Lower leg skin (tissue), 3 donors: ENCODE measurements at regions not wholly inside any gene's neighbourhood (a gene's known extent, or its start where the extent isn't known, plus 50 kb on each side); places are given as distances from the start of the nearest gene placed in this dataset.

ENCODE experiments used
- POLR2A ChIP-seq, 2 donors: fragments of 450-650 bp; IDR thresholded peaks; one replicate each; pipeline ENCODE4 v1.6.1; 2016 to 2017; ENCODE audit warnings: antibody characterized with exemption in 2 of 2, mild to moderate bottlenecking in 1 of 2, moderate library complexity in 1 of 2
- TF ChIP-seq, protein P1 (sequence below), 3 donors: fragments of 450-650 bp; IDR thresholded peaks; one replicate each; pipeline ENCODE4 v1.5.1; 2016; ENCODE audit warnings: antibody characterized with exemption in 3 of 3, mild to moderate bottlenecking in 3 of 3, moderate library complexity in 2 of 3

DNA sequence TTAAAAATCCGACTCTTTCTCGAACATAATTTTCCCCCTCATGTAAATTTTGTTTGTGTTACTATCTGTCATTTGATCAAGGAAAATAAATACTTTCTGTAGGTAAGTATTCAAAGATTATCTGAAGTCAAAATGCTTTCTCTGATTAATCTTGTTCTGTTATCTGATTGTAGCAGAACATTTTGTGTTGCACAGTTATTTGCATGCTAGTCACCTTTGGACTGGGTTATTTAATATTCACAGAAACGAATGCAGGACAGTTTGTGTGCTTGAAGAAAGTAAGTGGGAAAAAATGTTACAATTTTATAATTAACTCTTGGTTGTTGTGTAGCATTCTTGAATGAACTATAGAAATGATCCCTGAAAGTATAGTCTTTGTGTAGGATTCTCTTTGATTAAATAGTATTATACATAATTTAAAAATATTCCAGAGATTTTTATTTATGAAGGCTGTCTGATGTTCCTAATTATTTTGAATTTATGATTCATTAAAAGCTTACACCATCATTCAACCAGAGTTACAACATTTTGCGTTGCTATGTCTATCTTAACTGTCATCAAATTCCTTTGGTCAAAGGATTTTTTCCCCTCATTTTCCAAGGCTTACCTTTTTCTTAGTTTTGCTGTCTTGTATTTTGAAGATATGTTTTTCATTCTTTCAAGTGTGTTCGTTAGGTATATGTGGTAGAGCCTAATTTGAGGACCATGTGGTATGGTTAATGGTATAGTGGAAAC is 176.6 kb downstream of the GIPC2 start:
- TF ChIP-seq, protein P1, sequence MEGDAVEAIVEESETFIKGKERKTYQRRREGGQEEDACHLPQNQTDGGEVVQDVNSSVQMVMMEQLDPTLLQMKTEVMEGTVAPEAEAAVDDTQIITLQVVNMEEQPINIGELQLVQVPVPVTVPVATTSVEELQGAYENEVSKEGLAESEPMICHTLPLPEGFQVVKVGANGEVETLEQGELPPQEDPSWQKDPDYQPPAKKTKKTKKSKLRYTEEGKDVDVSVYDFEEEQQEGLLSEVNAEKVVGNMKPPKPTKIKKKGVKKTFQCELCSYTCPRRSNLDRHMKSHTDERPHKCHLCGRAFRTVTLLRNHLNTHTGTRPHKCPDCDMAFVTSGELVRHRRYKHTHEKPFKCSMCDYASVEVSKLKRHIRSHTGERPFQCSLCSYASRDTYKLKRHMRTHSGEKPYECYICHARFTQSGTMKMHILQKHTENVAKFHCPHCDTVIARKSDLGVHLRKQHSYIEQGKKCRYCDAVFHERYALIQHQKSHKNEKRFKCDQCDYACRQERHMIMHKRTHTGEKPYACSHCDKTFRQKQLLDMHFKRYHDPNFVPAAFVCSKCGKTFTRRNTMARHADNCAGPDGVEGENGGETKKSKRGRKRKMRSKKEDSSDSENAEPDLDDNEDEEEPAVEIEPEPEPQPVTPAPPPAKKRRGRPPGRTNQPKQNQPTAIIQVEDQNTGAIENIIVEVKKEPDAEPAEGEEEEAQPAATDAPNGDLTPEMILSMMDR (IDR thresholded peaks at IDR 0.05) = no peak
- TF ChIP-seq POLR2A (IDR thresholded peaks at IDR 0.05) = no peak
